Kidney (tissue), 13 donors: ENCODE measurements at regions not wholly inside any gene's neighbourhood (a gene's known extent, or its start where the extent isn't known, plus 50 kb on each side); places are given as distances from the start of the nearest gene placed in this dataset.

Experiments used
- DNase-seq, 5 donors: peaks; one replicate each; pipeline ENCODE4 v3.0.0-alpha.2; 2013 to 2020
- FAIRE-seq: peaks from 2 replicates; lab custom pipeline; 2012; peaks lifted over from hg19 to GRCh38; lab: Jason Lieb, UNC
- H3K27ac ChIP-seq, 2 donors: one replicate each; pipeline ENCODE4 v1.7.0; 2013; ENCODE audit warnings: low read depth in 2 of 2, low read length in 2 of 2, inconsistent platforms in 1 of 2
- H3K27me3 ChIP-seq: one replicate; pipeline ENCODE4 v1.7.1; 2013; ENCODE audit warnings: low read length, inconsistent platforms; ENCODE audit not compliant: control insufficient read depth, insufficient read depth
- H3K36me3 ChIP-seq, 3 donors: one replicate each; pipeline versions ENCODE4 v1.7.0 to v1.7.1; 2013; ENCODE audit warnings: low read length in 3 of 3, control low read depth in 1 of 3, inconsistent platforms in 1 of 3; ENCODE audit not compliant: insufficient read depth in 3 of 3, control insufficient read depth in 2 of 3
- H3K4me1 ChIP-seq, 3 donors: one replicate each; pipeline versions ENCODE4 v1.7.0 to v1.7.1; 2013; ENCODE audit warnings: low read length in 3 of 3, inconsistent platforms in 1 of 3, low read depth in 1 of 3; ENCODE audit not compliant: control insufficient read depth in 2 of 3, insufficient read depth in 2 of 3
- H3K4me3 ChIP-seq, 3 donors: one replicate each; pipeline versions ENCODE4 v1.7.0 to v1.8.1; 2013; ENCODE audit warnings: low read length in 3 of 3, control low read depth in 1 of 3, inconsistent platforms in 1 of 3
- H3K9ac ChIP-seq, 3 donors: one replicate each; pipeline versions ENCODE4 v1.7.0 to v1.7.1; 2013; ENCODE audit warnings: low read length in 3 of 3, control low read depth in 1 of 3, inconsistent platforms in 1 of 3
- H3K9me3 ChIP-seq, 3 donors: one replicate each; pipeline versions ENCODE4 v1.7.0 to v1.7.1; 2013; ENCODE audit warnings: low read length in 3 of 3, control low read depth in 1 of 3, inconsistent platforms in 1 of 3; ENCODE audit not compliant: control insufficient read depth in 2 of 3, insufficient read depth in 1 of 3
- intact Hi-C: fragments of 100-400 bp; cut with DNase I; formaldehyde crosslinking; loops from one replicate; pipeline ENCODE4 v1.11.1; 2022
- TF ChIP-seq, protein P1 (sequence below): IDR thresholded peaks from 3 replicates; pipeline ENCODE4 v1.5.1; 2012; ENCODE audit warnings: mild to moderate bottlenecking, moderate library complexity, borderline replicate concordance; ENCODE audit not compliant: insufficient read depth; ENCODE audit errors: extremely low read depth
- donor health status: control.
- donor health status: control.
- donor health status: control.
- donor health status: control.
- donor health status: control.
- donor health status: DM: yes; HTN: yes; CAD: no.
- donor health status: Normal renal cell carcinoma (clear cell type).

DNA sequence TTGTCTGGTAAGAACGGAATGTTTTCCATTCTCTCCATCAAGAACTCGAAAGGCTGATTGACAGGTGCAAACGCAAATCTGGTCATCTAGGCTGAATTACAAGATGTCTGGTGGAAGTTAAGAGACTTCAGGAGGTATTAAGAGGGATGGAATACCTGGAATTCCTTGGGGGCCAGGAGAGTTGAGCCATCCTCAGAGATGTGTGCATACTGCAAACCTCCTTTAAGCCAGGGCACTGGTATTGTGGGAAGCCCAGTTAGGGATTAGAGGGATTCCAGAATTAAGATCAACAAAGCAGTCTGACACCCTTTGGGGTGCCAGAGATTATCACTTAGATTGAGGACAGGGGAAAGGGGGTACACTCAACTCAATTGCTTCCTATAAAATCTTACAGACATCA lies 151.4 kb downstream of the VCX3A start:
- Histone ChIP-seq H3K27ac (no peak overlapping the region), H3K27me3 (no peaks in the 10 kb centered on the region), H3K9me3 (no peaks in the 10 kb centered on the region), H3K36me3 (no peaks in the 10 kb centered on the region), H3K4me1 (no peaks in the 10 kb centered on the region), H3K9ac (no peak overlapping the region), H3K4me3 (no peak overlapping the region)
- intact Hi-C loops, result no loop called here
- TF ChIP-seq, protein P1, sequence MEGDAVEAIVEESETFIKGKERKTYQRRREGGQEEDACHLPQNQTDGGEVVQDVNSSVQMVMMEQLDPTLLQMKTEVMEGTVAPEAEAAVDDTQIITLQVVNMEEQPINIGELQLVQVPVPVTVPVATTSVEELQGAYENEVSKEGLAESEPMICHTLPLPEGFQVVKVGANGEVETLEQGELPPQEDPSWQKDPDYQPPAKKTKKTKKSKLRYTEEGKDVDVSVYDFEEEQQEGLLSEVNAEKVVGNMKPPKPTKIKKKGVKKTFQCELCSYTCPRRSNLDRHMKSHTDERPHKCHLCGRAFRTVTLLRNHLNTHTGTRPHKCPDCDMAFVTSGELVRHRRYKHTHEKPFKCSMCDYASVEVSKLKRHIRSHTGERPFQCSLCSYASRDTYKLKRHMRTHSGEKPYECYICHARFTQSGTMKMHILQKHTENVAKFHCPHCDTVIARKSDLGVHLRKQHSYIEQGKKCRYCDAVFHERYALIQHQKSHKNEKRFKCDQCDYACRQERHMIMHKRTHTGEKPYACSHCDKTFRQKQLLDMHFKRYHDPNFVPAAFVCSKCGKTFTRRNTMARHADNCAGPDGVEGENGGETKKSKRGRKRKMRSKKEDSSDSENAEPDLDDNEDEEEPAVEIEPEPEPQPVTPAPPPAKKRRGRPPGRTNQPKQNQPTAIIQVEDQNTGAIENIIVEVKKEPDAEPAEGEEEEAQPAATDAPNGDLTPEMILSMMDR, result no peak
- no peak for DNase-seq
- no peak for FAIRE-seq

DNA sequence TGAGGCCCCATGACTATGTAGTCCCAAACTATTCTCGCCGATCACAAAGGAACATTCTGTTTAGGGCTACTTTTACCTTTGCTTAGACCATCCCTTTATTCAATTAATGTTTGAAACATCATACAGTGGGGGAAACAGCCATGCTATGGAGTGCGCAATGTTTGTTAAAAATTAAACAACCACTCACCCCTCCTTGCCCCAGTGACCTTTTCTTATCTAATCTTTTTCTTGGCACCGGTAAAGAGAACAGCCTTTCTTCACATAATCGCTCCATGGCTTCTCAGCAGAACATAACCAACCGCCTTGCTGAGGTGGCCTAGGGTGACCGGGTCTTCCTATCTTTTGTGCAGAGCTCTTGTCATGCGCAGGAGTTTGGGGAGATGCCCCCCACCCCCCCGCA lies 152.6 kb downstream of the VCX3A start:
- Histone ChIP-seq H3K4me1 (no peaks in the 10 kb centered on the region), H3K27ac (no peak overlapping the region), H3K9ac (no peak overlapping the region), H3K36me3 (no peaks in the 10 kb centered on the region), H3K9me3 (no peaks in the 10 kb centered on the region), H3K27me3 (no peaks in the 10 kb centered on the region), H3K4me3 (no peak overlapping the region)
- TF ChIP-seq, protein P1, result no peak
- FAIRE-seq (no peak), DNase-seq (no peak)
- intact Hi-C loops, result no loop called here

DNA sequence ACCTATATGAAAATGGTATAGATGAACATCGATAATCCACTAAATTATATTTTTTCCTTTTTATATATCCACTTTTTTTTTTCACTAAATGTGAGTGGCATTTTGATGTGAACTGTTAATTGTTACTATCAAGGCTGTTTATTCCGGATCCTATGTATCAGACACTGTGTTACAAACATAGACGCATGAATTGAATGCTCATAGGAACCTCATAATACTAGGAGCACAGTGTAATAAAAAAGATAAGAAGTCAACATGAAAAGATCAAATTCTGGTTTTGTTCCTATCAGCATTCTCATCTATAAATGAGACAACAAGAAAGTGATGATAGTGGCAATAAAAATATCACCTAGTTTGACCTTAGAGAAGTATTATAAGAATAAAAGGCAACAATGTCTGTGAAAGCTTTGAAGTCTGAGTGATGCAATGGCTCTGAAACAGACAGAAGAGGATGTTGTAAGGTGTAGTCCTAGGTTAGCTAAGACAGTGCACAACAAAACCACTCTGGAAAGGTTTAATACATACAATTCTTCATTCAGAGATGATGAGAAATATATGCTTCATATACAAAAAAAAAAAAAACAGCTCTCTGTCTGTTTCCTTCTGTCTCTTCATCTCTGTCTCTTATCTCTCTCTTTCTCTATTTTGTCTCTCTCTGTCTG lies 148.6 kb upstream of the NLGN4X start:
- no peak for DNase-seq
- Histone ChIP-seq H3K9ac (no peak overlapping the region), H3K27ac (no peak overlapping the region), H3K36me3 (no peaks in the 10 kb centered on the region), H3K27me3 (no peaks in the 10 kb centered on the region), H3K4me3 (no peak overlapping the region), H3K9me3 (no peaks in the 10 kb centered on the region), H3K4me1 (no peaks in the 10 kb centered on the region)
- TF ChIP-seq, protein P1, result no peak
- no peak for FAIRE-seq
- intact Hi-C loops, result no loop called here

DNA sequence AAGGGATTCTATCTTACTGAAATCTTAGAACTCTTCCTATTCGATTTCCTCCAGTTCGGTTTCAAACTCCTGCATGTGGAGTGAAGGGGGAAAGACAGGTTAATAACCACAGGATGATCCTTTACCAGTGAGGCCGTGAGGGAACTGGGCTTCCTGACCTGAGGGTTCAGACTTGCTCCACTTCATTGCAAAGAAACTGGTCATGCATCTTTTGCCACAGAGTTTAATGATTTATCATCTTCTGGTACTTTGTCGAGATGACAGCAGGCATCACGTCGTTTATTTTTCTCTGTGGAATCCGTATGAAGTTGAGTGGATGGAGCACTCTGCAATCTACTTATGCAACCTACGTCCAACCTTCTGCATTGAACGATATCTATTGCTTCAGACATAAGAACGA lies 145.9 kb upstream of the NLGN4X start:
- no peaks in the 10 kb centered on the region for H3K36me3 ChIP-seq
- no peak overlapping the region for H3K9ac ChIP-seq
- no peaks in the 10 kb centered on the region for H3K4me1 ChIP-seq
- intact Hi-C loops, result no loop called here
- DNase-seq, result no peak
- H3K9me3 ChIP-seq, result no peaks in the 10 kb centered on the region
- H3K27me3 ChIP-seq, result no peaks in the 10 kb centered on the region
- TF ChIP-seq, protein P1, result no peak
- FAIRE-seq, result no peak
- no peak overlapping the region for H3K27ac ChIP-seq
- H3K4me3 ChIP-seq, result no peak overlapping the region
